Kidney epithelial cell (primary cell): ENCODE measurements at regions not wholly inside any gene's neighbourhood (a gene's known extent, or its start where the extent isn't known, plus 50 kb on each side); places are given as distances from the start of the nearest gene placed in this dataset.

Source experiments
- DNase-seq: peaks from one replicate; pipeline ENCODE4 v3.0.0-alpha.2; 2010; ENCODE audit warnings: low read depth
- H3K27me3 ChIP-seq: 2 replicates; pipeline ENCODE4 v1.6.0; 2011; ENCODE audit warnings: low read length; ENCODE audit not compliant: control insufficient read depth, insufficient read depth
- H3K36me3 ChIP-seq: 2 replicates; pipeline ENCODE4 v1.5.1; 2011; ENCODE audit warnings: low read length; ENCODE audit not compliant: control insufficient read depth, insufficient read depth
- H3K4me3 ChIP-seq: 2 replicates; pipeline ENCODE4 v1.5.1; 2011; ENCODE audit warnings: low read depth, mild to moderate bottlenecking, control low read depth, low read length
- TF ChIP-seq, protein P1 (sequence below): IDR thresholded peaks from 2 replicates; pipeline ENCODE4 v1.5.1; 2011; ENCODE audit warnings: mild to moderate bottlenecking, moderate library complexity, low read length, control low read depth, inconsistent platforms; ENCODE audit not compliant: insufficient read depth, poor library complexity, severe bottlenecking

DNA sequence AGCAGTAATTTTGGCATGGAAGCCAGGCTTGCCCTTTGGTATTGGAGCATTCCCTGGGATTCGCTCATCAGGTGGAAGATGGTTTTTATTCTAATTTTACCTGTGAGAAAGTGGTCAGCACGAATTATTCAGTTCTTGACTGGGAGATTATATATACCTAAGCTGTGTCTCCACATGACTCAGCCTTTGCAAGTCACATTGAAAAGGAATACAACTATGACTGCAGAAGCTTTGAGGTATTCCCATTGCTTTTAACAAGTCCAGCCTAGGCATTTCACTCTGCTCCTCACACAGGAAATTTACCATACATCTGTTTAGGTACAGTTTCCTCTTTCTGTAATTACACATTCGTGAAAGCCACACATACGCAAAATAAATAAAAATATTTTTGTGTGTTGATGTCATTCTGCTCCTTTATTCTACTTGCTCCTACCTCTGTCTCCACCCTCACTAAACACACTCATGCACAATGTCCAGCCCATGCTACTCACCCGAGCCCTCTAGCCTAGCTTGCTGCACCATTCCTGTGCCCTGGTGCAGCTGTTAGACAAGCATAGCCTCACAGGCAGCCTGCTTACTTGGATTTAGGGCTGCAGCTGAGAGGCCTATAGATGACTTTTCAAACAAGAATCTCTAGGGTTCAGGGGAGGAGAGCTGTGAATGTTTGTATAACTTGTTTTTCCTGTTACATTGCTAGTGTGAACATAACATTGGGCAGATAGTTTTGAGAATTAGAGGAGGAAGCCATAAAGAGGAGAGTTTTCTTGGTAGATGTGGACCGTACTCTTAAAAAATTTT lies 504.4 kb upstream of the FAT1 start:
- no peaks in the 10 kb centered on the region for H3K36me3 ChIP-seq
- no peak overlapping the region for H3K4me3 ChIP-seq
- no peak for DNase-seq
- H3K27me3 ChIP-seq = no peaks in the 10 kb centered on the region
- TF ChIP-seq, protein P1, sequence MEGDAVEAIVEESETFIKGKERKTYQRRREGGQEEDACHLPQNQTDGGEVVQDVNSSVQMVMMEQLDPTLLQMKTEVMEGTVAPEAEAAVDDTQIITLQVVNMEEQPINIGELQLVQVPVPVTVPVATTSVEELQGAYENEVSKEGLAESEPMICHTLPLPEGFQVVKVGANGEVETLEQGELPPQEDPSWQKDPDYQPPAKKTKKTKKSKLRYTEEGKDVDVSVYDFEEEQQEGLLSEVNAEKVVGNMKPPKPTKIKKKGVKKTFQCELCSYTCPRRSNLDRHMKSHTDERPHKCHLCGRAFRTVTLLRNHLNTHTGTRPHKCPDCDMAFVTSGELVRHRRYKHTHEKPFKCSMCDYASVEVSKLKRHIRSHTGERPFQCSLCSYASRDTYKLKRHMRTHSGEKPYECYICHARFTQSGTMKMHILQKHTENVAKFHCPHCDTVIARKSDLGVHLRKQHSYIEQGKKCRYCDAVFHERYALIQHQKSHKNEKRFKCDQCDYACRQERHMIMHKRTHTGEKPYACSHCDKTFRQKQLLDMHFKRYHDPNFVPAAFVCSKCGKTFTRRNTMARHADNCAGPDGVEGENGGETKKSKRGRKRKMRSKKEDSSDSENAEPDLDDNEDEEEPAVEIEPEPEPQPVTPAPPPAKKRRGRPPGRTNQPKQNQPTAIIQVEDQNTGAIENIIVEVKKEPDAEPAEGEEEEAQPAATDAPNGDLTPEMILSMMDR = no peak

DNA sequence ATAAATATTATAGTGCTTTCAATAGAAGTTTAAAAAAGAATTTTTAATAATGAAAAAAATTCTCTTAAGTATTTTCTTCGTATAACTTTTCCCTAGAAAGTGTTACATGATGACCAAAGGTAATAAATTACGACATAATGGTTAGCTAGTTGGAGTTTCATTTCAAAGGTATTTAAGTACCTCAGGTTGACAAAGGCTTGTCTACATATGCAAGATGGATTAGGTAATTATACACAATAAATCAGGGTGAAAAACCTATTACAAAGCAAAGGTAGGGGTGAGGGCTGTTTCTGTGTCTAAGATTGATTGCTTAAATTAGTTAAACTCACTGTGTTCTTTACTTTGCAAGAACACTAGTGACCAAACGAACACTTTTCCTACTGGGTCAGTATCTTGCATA lies 508.5 kb upstream of the FAT1 start:
- H3K36me3 ChIP-seq = no peaks in the 10 kb centered on the region
- no peak overlapping the region for H3K4me3 ChIP-seq
- no peak for DNase-seq
- no peaks in the 10 kb centered on the region for H3K27me3 ChIP-seq
- TF ChIP-seq, protein P1 = no peak

DNA sequence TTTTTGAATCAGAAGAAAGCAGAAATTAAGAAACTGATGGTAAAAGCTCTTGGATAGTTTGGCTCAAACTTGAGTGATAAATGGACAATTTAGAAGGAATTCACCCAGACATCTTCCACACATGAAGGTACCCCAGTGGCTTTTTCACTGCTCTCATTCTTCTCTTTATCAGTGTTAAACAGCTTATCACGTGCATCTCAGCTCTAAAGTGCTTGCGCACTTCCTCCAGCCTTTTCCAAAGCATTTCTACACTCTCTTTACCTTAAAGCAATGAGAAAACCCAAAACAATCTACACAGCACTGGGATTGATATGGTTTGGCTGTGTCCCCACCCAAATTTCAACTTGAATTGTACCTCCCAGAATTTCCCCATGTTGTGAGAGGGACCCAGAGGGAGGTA lies 509.1 kb upstream of the FAT1 start:
- no peak for DNase-seq
- Histone ChIP-seq H3K36me3 (no peaks in the 10 kb centered on the region), H3K27me3 (no peaks in the 10 kb centered on the region), H3K4me3 (no peak overlapping the region)
- TF ChIP-seq, protein P1 = no peak

GRCh38 chr4:187235456-187236170 lies 512.0 kb upstream of the FAT1 start:
- TF ChIP-seq, protein P1 = no peak
- H3K36me3 ChIP-seq = no peaks in the 10 kb centered on the region
- DNase-seq = no peak
- no peak overlapping the region for H3K4me3 ChIP-seq
- H3K27me3 ChIP-seq = no peaks in the 10 kb centered on the region

DNA sequence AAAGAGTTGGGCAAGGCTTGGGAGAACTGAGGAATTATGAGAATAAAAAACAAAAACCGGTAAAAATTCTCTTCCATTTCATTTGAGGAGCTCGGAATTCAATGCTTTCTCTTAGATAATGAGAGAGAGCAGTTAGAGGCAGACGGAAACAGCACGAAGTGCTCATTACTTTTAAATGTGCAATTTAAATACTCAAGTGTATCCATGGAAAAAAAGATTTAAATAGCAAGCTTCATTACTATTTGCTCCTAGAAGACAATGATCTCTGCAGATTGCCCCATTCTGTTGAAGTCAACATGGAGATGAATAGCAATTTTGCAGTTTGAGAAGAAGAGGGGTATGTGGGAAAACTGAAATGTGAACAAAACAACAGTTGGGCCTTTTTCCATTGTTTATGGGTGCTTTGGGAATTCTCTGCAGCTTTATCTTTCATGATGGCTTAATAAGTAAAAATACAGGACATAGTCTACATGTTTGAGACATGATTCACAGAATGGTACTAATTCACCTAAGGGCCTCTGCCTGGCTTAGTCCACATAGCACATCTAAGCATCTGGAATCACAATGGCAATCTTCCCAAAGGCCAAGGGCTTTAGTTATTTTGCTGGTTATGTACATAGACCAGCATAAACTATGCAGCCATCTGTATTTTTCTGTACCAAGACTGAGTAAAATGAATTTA lies 512.7 kb upstream of the FAT1 start:
- Histone ChIP-seq H3K4me3 (no peak overlapping the region), H3K36me3 (no peaks in the 10 kb centered on the region), H3K27me3 (no peaks in the 10 kb centered on the region)
- peak; percentile 83 for DNase-seq
- TF ChIP-seq, protein P1 = no peak
